HuH-7 (cell line): ENCODE measurements at regions not wholly inside any gene's neighbourhood (a gene's known extent, or its start where the extent isn't known, plus 50 kb on each side); places are given as distances from the start of the nearest gene placed in this dataset.

Source experiments
- DNase-seq: peaks from one replicate; pipeline ENCODE4 v3.0.0; 2011; ENCODE audit warnings: low spot score

GRCh38 chr18:45430041-45430440 is 185.2 kb upstream of the SLC14A2 start:
- no peak for DNase-seq

- no peak for DNase-seq
Measured at GRCh38 chr18:45435810-45436209, 179.5 kb upstream of the SLC14A2 start.

- no peak for DNase-seq
Measured at GRCh38 chr18:45437366-45437765, 177.9 kb upstream of the SLC14A2 start.

- no peak for DNase-seq
Measured at GRCh38 chr18:45439851-45440645, 175.2 kb upstream of the SLC14A2 start.

GRCh38 chr18:45441110-45441847 is 174.0 kb upstream of the SLC14A2 start:
- DNase-seq = no peak

- no peak for DNase-seq
Measured at GRCh38 chr18:45444040-45444439, 171.2 kb upstream of the SLC14A2 start.

GRCh38 chr18:45447355-45448265 is 167.7 kb upstream of the SLC14A2 start:
- DNase-seq = no peak

GRCh38 chr18:45448871-45449270 is 166.4 kb upstream of the SLC14A2 start:
- DNase-seq = no peak

GRCh38 chr18:45449418-45450227 is 165.7 kb upstream of the SLC14A2 start:
- DNase-seq = no peak

- no peak for DNase-seq
Measured at GRCh38 chr18:45456090-45457021, 158.9 kb upstream of the SLC14A2 start.

- no peak for DNase-seq
Measured at GRCh38 chr18:45458033-45458432, 157.2 kb upstream of the SLC14A2 start.

- DNase-seq = no peak
Measured at GRCh38 chr18:45462179-45462578, 153.1 kb upstream of the SLC14A2 start.

- no peak for DNase-seq
Measured at GRCh38 chr18:45463451-45463850, 151.8 kb upstream of the SLC14A2 start.

GRCh38 chr18:45464619-45465018 is 150.7 kb upstream of the SLC14A2 start:
- no peak for DNase-seq

- DNase-seq = no peak
Measured at GRCh38 chr18:45467293-45467692, 148.0 kb upstream of the SLC14A2 start.

- DNase-seq = no peak
Measured at GRCh38 chr18:45467945-45468344, 147.3 kb upstream of the SLC14A2 start.

GRCh38 chr18:45478889-45479288 is 136.4 kb upstream of the SLC14A2 start:
- DNase-seq = no peak

- no peak for DNase-seq
Measured at GRCh38 chr18:45480219-45481015, 134.9 kb upstream of the SLC14A2 start.

GRCh38 chr18:45481821-45482220 is 133.5 kb upstream of the SLC14A2 start:
- DNase-seq = no peak

- DNase-seq = no peak
Measured at GRCh38 chr18:45482286-45482685, 133.0 kb upstream of the SLC14A2 start.
